NOMO-1 treated with dmso at 0.1 percent for 144 hours (cell line): ENCODE measurements at regions not wholly inside any gene's neighbourhood (a gene's known extent, or its start where the extent isn't known, plus 50 kb on each side); places are given as distances from the start of the nearest gene placed in this dataset.

Source experiments
- DNase-seq: peaks from one replicate; lab custom pipeline; 2025; ENCODE audit not compliant: unreplicated experiment; lab: John Stamatoyannopoulos, UW

- no peak for DNase-seq
These were observed 266.2 kb upstream of the PLXNA2 start for GRCh38 chr1:208510192-208510952.

- no peak for DNase-seq
These were observed 267.2 kb upstream of the PLXNA2 start for GRCh38 chr1:208511242-208511860.

GRCh38 chr1:208513799-208514198 is 269.6 kb upstream of the PLXNA2 start:
- no peak for DNase-seq

GRCh38 chr1:208515129-208515528 is 270.9 kb upstream of the PLXNA2 start:
- no peak for DNase-seq

GRCh38 chr1:208516780-208517179 is 272.6 kb upstream of the PLXNA2 start:
- no peak for DNase-seq

- no peak for DNase-seq
These were observed 276.4 kb upstream of the PLXNA2 start for GRCh38 chr1:208520438-208521099.

GRCh38 chr1:208521534-208521933 is 277.4 kb upstream of the PLXNA2 start:
- no peak for DNase-seq

GRCh38 chr1:208523007-208523406 is 278.8 kb upstream of the PLXNA2 start:
- DNase-seq: no peak

- no peak for DNase-seq
These were observed 280.2 kb upstream of the PLXNA2 start for GRCh38 chr1:208524376-208524775.

- DNase-seq: no peak
These were observed 280.7 kb upstream of the PLXNA2 start for GRCh38 chr1:208524925-208525324.

GRCh38 chr1:208525417-208525816 is 281.2 kb upstream of the PLXNA2 start:
- no peak for DNase-seq

GRCh38 chr1:208526613-208527125 is 282.5 kb upstream of the PLXNA2 start:
- DNase-seq: no peak

- DNase-seq: no peak
These were observed 283.0 kb upstream of the PLXNA2 start for GRCh38 chr1:208527156-208527555.

GRCh38 chr1:208528578-208529240 is 284.5 kb upstream of the PLXNA2 start:
- no peak for DNase-seq

- DNase-seq: no peak
These were observed 287.0 kb upstream of the PLXNA2 start for GRCh38 chr1:208531003-208531750.

GRCh38 chr1:208533746-208534598 is 289.8 kb upstream of the PLXNA2 start:
- no peak for DNase-seq

GRCh38 chr1:208534599-208534897 is 290.4 kb upstream of the PLXNA2 start:
- no peak for DNase-seq

GRCh38 chr1:208534979-208535378 is 290.8 kb upstream of the PLXNA2 start:
- DNase-seq: no peak

GRCh38 chr1:208535511-208535910 is 291.3 kb upstream of the PLXNA2 start:
- no peak for DNase-seq

- DNase-seq: no peak
These were observed 292.0 kb upstream of the PLXNA2 start for GRCh38 chr1:208536212-208536611.
